Activated B cell treated with CpG ODN at 0.5 μM for 24 hours (primary cell): ENCODE measurements at regions not wholly inside any gene's neighbourhood (a gene's known extent, or its start where the extent isn't known, plus 50 kb on each side); places are given as distances from the start of the nearest gene placed in this dataset.

Experiments
- ATAC-seq: fragments of 200-7000 bp; cut with Tn5 transposase; one replicate; pipeline ENCODE4 v1.10.0; 2021; ENCODE audit warnings: low read depth, mild to moderate bottlenecking, moderate library complexity
- CTCF ChIA-PET: fragments of 350-600 bp; sonication (Branson Sonifier 250); formaldehyde crosslinking; loops from one replicate; lab custom pipeline; 2021; ENCODE audit warnings: antibody characterized with exemption; lab: Charles Lee
- POLR2A ChIA-PET: fragments of 350-600 bp; sonication (Branson Sonifier 250); formaldehyde crosslinking; loops from one replicate; lab custom pipeline; 2021; ENCODE audit warnings: antibody characterized with exemption; lab: Charles Lee
- DNase-seq: peaks from one replicate; pipeline ENCODE4 v3.0.0; 2022
- H3K27ac Mint-ChIP-seq: one replicate; pipeline ENCODE4 v1.8.0; 2020; ENCODE audit warnings: mixed read lengths
- H3K27me3 Mint-ChIP-seq: one replicate; pipeline ENCODE4 v1.8.0; 2021; ENCODE audit warnings: mixed read lengths
- H3K36me3 Mint-ChIP-seq: one replicate; pipeline ENCODE4 v1.8.0; 2021; ENCODE audit warnings: low read depth, mixed read lengths
- H3K4me1 Mint-ChIP-seq: one replicate; pipeline ENCODE4 v1.8.0; 2021; ENCODE audit warnings: mixed read lengths
- H3K4me3 Mint-ChIP-seq: one replicate; pipeline ENCODE4 v1.8.0; 2020; ENCODE audit warnings: mild to moderate bottlenecking, mixed read lengths
- H3K9me3 Mint-ChIP-seq: one replicate; pipeline ENCODE4 v1.8.0; 2020; ENCODE audit warnings: mixed read lengths
- CTCF ChIP-seq: fragments of 200-600 bp; IDR thresholded peaks from one replicate; pipeline ENCODE4 v1.8.0; 2022; ENCODE audit warnings: antibody characterized with exemption, mild to moderate bottlenecking
- intact Hi-C: fragments of 100-400 bp; cut with micrococcal nuclease; formaldehyde crosslinking; loops from one replicate; pipeline ENCODE4 v1.15.1; 2024

- Mint-ChIP-seq H3K4me3 (no peak overlapping the region), H3K27me3 (peaks cover 4% of the 10 kb centered on the region), H3K4me1 (peaks cover 6% of the 10 kb centered on the region), H3K36me3 (no peaks in the 10 kb centered on the region), H3K27ac (no peak overlapping the region), H3K9me3 (no peaks in the 10 kb centered on the region)
- ChIA-PET POLR2A (no interaction called here), CTCF (interaction anchor here (1.1 kb wide), 1 partner anchor 15 kb away, joined by 3 read pairs; no protein-coding TSS in a partner anchor)
- intact Hi-C loops, result no loop called here
- no peak for TF ChIP-seq CTCF
- DNase-seq (no peak), ATAC-seq (no peak)
Observed at GRCh38 chr2:65537651-65538385, 105.4 kb upstream of the SPRED2 start.

GRCh38 chr2:65536596-65536995 is 104.2 kb upstream of the SPRED2 start:
- H3K27ac Mint-ChIP-seq, result no peak overlapping the region
- peaks cover 6% of the 10 kb centered on the region for H3K4me1 Mint-ChIP-seq
- ATAC-seq (peak; percentile 80), DNase-seq (no peak)
- ChIA-PET POLR2A (interaction anchor here (0.7 kb wide), 1 partner anchor 454 kb away, joined by 4 read pairs; no protein-coding TSS in a partner anchor), CTCF (no interaction called here)
- intact Hi-C loops, result no loop called here
- no peak for TF ChIP-seq CTCF
- peaks cover 4% of the 10 kb centered on the region for H3K27me3 Mint-ChIP-seq
- no peaks in the 10 kb centered on the region for H3K36me3 Mint-ChIP-seq
- H3K9me3 Mint-ChIP-seq, result no peaks in the 10 kb centered on the region
- H3K4me3 Mint-ChIP-seq, result no peak overlapping the region

- H3K27me3 Mint-ChIP-seq, result peaks cover 9% of the 10 kb centered on the region
- H3K36me3 Mint-ChIP-seq, result no peaks in the 10 kb centered on the region
- H3K4me1 Mint-ChIP-seq, result peaks cover 6% of the 10 kb centered on the region
- no peak for TF ChIP-seq CTCF
- H3K9me3 Mint-ChIP-seq, result no peaks in the 10 kb centered on the region
- ChIA-PET POLR2A (no interaction called here), CTCF (no interaction called here)
- ATAC-seq (no peak), DNase-seq (no peak)
- no peak overlapping the region for H3K27ac Mint-ChIP-seq
- intact Hi-C loops, result no loop called here
- no peak overlapping the region for H3K4me3 Mint-ChIP-seq
Observed at GRCh38 chr2:65532937-65533336, 100.5 kb upstream of the SPRED2 start.

GRCh38 chr2:65532326-65532725 is 99.9 kb upstream of the SPRED2 start:
- Mint-ChIP-seq H3K4me1 (peaks cover 6% of the 10 kb centered on the region), H3K27me3 (peaks cover 8% of the 10 kb centered on the region), H3K4me3 (no peak overlapping the region), H3K36me3 (no peaks in the 10 kb centered on the region), H3K9me3 (no peaks in the 10 kb centered on the region), H3K27ac (no peak overlapping the region)
- no peak for TF ChIP-seq CTCF
- no peak for DNase-seq
- CTCF ChIA-PET, result no interaction called here
- ATAC-seq, result no peak
- POLR2A ChIA-PET, result no interaction called here
- intact Hi-C loops, result no loop called here

GRCh38 chr2:65530547-65531320 is 98.3 kb upstream of the SPRED2 start:
- Mint-ChIP-seq H3K4me1 (no peaks in the 10 kb centered on the region), H3K9me3 (no peaks in the 10 kb centered on the region), H3K36me3 (no peaks in the 10 kb centered on the region), H3K27me3 (peaks cover 13% of the 10 kb centered on the region), H3K27ac (no peak overlapping the region), H3K4me3 (no peak overlapping the region)
- CTCF ChIA-PET, result no interaction called here
- intact Hi-C loops, result no loop called here
- no peak for ATAC-seq
- TF ChIP-seq CTCF, result no peak
- no peak for DNase-seq
- POLR2A ChIA-PET, result no interaction called here
